Hepatocyte (in vitro differentiated cells): ENCODE measurements at regions not wholly inside any gene's neighbourhood (a gene's known extent, or its start where the extent isn't known, plus 50 kb on each side); places are given as distances from the start of the nearest gene placed in this dataset.

Experiments used
- CTCF ChIP-seq: fragments of 200-600 bp; sonication (generic); IDR thresholded peaks from 2 replicates; pipeline ENCODE4 v1.5.1; 2016; ENCODE audit warnings: antibody characterized with exemption, mild to moderate bottlenecking; ENCODE audit not compliant: poor library complexity
- EZH2 ChIP-seq: fragments of 200-600 bp; sonication (generic); IDR thresholded peaks from 2 replicates; pipeline ENCODE4 v1.6.1; 2016; ENCODE audit warnings: antibody characterized with exemption, mild to moderate bottlenecking, borderline replicate concordance

GRCh38 chr22:47407461-47408025, 645.1 kb downstream of the TBC1D22A start:
- TF ChIP-seq CTCF (no peak), EZH2 (no peak)
